KOPT-K1 (cell line): ENCODE measurements at regions not wholly inside any gene's neighbourhood (a gene's known extent, or its start where the extent isn't known, plus 50 kb on each side); places are given as distances from the start of the nearest gene placed in this dataset.

Experiments
- H3K27ac ChIP-seq: fragments of 200-600 bp; sonication (generic); 2 replicates; pipeline ENCODE4 v1.5.1; 2016; ENCODE audit warnings: antibody characterized with exemption, mild to moderate bottlenecking, low read depth, low read length; ENCODE audit not compliant: poor library complexity, severe bottlenecking
- H3K36me3 ChIP-seq: fragments of 200-600 bp; sonication (generic); 2 replicates; pipeline ENCODE4 v1.5.1; 2017; ENCODE audit warnings: antibody characterized with exemption, mild to moderate bottlenecking, low read length, moderate library complexity; ENCODE audit not compliant: insufficient read depth
- H3K9me3 ChIP-seq: fragments of 200-600 bp; sonication (generic); 2 replicates; pipeline ENCODE4 v1.5.1; 2017; ENCODE audit warnings: antibody characterized with exemption, low read length, mild to moderate bottlenecking; ENCODE audit not compliant: insufficient read depth, poor library complexity, severe bottlenecking

DNA sequence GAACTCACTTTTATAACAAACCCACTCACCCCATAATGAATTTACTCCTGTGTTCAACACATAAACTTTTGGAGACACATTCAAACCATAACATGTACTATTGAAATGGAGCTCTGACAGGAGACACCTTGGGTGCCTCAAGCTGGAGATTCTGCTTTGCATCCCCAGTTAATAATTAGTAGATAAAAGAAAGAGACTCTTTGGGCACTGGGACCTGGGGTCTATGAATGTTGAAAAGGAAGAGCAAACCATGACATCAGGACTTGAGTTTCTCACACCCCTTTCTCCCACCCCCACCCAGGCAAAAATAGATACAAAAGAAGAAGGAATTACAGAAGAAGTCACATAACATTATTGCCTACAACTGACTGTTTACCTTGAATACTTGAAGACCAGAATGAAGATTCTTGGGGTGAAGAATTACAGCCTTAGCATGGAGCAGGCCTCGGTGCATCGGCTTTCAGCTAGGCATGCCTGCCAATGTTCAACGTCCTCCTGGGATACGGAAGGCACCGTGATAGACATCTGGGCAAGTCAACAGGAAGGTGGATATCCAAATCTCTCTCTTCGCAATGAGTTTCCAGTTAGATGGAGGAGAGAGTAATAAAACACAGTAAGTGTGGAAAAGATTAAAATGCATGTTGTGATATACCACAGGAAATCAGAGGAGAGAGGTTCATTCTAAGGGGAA, 316.0 kb downstream of the TRIML1 start:
- no peak overlapping the region for H3K27ac ChIP-seq
- peaks cover 6% of the 10 kb centered on the region for H3K9me3 ChIP-seq
- no peaks in the 10 kb centered on the region for H3K36me3 ChIP-seq

- Histone ChIP-seq H3K9me3 (peaks cover 12% of the 10 kb centered on the region), H3K36me3 (no peaks in the 10 kb centered on the region), H3K27ac (no peak overlapping the region)
Observed at GRCh38 chr4:188459381-188459780, 320.1 kb downstream of the TRIML1 start.

- no peak overlapping the region for H3K27ac ChIP-seq
- no peaks in the 10 kb centered on the region for H3K36me3 ChIP-seq
- H3K9me3 ChIP-seq, result peaks cover 6% of the 10 kb centered on the region
Observed at GRCh38 chr4:188463909-188464308, 324.7 kb downstream of the TRIML1 start.

DNA sequence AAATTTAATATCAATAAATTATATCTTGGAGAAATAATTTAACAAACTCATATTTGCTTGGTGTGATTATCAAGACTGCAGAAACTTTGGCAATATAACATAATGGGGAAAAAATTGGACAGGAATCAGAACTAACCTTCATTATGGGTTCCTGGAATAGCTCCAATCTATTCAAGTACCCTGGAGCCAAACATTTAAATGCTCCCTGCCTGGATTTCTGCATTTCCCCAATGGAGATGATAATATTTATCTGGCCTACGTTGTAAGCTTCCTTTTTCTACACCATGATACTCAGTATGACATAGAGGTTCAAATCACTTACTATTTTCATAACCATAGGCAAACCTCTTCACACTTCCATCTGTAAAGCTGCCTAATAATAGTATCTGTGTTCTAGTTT, 326.8 kb downstream of the TRIML1 start:
- Histone ChIP-seq H3K27ac (no peak overlapping the region), H3K9me3 (peaks cover 6% of the 10 kb centered on the region), H3K36me3 (no peaks in the 10 kb centered on the region)

DNA sequence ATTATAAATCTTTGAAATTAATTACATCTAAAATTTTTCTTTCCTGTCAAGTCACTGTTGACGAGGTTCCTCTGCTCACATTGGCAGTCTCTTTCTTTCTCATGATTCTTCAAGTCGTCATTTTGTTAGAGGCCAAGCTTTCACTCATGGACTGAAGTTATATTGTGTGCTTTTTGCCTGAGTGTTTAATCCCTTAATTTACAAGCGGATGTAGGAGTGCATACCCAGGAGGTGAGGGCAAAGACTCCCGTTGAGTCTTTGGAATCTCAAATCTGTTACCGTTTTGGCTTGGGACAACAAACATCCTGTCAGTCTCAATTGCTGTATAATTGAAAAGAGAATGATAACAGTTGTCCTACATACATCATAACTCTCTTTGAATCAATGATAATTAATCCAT, 345.0 kb downstream of the TRIML1 start:
- H3K27ac ChIP-seq, result no peak overlapping the region

DNA sequence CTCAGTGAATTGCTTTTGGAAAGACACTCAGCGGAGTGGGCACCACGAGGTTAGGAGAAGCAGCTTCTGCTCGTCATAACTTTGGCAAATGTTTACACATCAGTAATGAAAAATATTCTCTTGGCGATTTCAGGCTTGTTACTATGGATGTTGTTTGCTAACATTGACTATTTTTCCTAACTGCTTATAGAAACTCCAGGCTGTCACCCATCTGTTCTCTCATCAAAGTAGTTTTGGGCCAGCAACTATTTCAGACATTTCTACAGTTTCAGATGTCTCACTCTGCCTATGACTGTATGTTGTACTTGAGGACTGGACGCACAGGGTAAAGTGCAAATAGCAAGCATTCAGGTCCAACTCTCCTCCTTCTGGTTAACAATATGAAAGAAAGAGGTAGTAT, 346.7 kb downstream of the TRIML1 start:
- Histone ChIP-seq H3K9me3 (no peaks in the 10 kb centered on the region), H3K36me3 (no peaks in the 10 kb centered on the region), H3K27ac (no peak overlapping the region)

More for the DNA sequence above, 345.0 kb downstream of the TRIML1 start:
- no peaks in the 10 kb centered on the region for H3K9me3 ChIP-seq
- no peaks in the 10 kb centered on the region for H3K36me3 ChIP-seq

DNA sequence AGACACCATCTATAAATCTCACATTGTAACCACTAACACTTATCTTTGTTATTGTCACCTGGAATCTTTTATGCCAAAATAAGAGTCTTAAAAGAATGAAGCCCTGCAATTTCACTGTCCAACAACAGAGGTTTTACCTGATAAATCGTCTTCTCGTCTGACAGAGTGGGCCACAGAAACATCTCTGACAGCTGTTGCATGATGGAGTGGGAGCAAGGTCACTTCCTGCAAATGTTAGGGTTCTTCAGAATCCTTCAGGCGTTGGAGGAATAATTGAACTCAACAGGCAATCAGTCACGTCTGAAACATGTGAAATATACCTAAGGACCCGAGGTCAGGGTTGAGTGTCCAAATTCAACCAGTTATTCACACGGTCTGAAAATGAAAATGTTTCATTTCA, 353.6 kb downstream of the TRIML1 start:
- Histone ChIP-seq H3K36me3 (no peaks in the 10 kb centered on the region), H3K9me3 (peaks cover 8% of the 10 kb centered on the region)

DNA sequence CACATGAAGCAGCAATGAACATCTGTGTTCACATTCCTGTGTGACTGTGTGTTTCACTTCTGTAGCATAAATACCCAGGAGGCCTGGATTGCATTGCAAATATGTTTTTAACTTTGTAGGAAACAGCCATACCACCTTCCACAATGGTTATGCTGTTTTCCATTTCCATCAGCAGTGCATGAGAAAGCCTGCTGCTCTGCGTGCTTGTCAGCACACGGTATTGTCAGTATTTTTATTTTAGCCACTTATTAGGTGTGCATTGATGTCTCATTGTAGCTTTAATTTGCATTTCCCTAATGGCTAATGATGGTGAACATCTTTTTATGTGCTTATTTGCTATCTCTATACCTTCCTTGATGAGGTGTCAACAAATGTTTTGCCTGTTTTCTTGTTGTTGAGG, 355.9 kb downstream of the TRIML1 start:
- H3K27ac ChIP-seq, result no peak overlapping the region
- no peaks in the 10 kb centered on the region for H3K36me3 ChIP-seq
- peaks cover 8% of the 10 kb centered on the region for H3K9me3 ChIP-seq

More for the DNA sequence above, 353.6 kb downstream of the TRIML1 start:
- H3K27ac ChIP-seq, result no peak overlapping the region

DNA sequence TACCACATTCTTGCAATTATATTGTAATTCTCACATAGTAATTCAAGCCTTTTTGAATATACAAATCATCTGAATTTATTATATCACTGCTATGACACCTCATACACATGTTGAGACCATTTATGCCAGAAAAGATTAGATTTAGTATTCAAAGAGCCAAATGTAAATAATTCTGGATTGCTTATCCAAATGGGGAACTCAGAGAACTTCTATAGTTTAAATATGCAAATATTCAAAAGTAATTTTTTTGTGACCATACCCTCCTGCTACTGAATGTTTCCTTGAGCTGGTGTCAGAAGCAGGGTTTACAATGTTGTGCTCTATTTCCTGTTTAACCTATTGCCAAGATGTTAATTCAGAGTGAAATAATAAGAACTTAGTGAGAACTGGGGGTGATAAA, 372.2 kb downstream of the TRIML1 start:
- H3K27ac ChIP-seq, result no peak overlapping the region

GRCh38 chr4:188532751-188533150, 393.5 kb downstream of the TRIML1 start:
- no peaks in the 10 kb centered on the region for H3K9me3 ChIP-seq
- no peak overlapping the region for H3K27ac ChIP-seq
- H3K36me3 ChIP-seq, result no peaks in the 10 kb centered on the region

More for the DNA sequence above, 372.2 kb downstream of the TRIML1 start:
- H3K9me3 ChIP-seq, result no peaks in the 10 kb centered on the region
- no peaks in the 10 kb centered on the region for H3K36me3 ChIP-seq

DNA sequence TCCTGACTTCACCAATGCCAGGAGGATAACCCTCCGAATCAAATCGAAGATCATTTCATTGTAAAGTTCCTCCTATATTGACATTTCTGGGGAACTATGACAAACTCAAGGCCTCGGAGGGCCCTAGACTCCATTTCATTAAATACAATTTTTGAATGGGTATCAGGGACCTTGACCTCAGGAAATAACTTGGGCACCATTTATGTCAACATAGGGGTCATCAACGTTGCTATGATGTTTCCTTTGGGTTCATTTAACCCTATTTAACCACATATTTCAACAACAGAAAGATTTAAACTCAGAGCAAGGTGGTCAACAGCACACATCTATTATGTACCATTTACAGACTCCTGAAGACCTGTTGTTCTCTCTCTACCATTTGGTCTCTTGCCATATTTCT, 395.1 kb downstream of the TRIML1 start:
- Histone ChIP-seq H3K27ac (no peak overlapping the region), H3K9me3 (peaks cover 10% of the 10 kb centered on the region)

GRCh38 chr4:188534917-188535316, 395.7 kb downstream of the TRIML1 start:
- Histone ChIP-seq H3K36me3 (no peaks in the 10 kb centered on the region), H3K27ac (no peak overlapping the region), H3K9me3 (peaks cover 10% of the 10 kb centered on the region)

More for the DNA sequence above, 395.1 kb downstream of the TRIML1 start:
- H3K36me3 ChIP-seq, result no peaks in the 10 kb centered on the region

- Histone ChIP-seq H3K9me3 (peaks cover 10% of the 10 kb centered on the region), H3K36me3 (no peaks in the 10 kb centered on the region), H3K27ac (no peak overlapping the region)
Observed at GRCh38 chr4:188536826-188537225, 397.6 kb downstream of the TRIML1 start.

GRCh38 chr4:188550296-188550695, 411.1 kb downstream of the TRIML1 start:
- no peaks in the 10 kb centered on the region for H3K36me3 ChIP-seq
- no peaks in the 10 kb centered on the region for H3K9me3 ChIP-seq
- no peak overlapping the region for H3K27ac ChIP-seq

- no peaks in the 10 kb centered on the region for H3K36me3 ChIP-seq
- H3K27ac ChIP-seq, result no peak overlapping the region
- no peaks in the 10 kb centered on the region for H3K9me3 ChIP-seq
Observed at GRCh38 chr4:188551156-188551555, 411.9 kb downstream of the TRIML1 start.

DNA sequence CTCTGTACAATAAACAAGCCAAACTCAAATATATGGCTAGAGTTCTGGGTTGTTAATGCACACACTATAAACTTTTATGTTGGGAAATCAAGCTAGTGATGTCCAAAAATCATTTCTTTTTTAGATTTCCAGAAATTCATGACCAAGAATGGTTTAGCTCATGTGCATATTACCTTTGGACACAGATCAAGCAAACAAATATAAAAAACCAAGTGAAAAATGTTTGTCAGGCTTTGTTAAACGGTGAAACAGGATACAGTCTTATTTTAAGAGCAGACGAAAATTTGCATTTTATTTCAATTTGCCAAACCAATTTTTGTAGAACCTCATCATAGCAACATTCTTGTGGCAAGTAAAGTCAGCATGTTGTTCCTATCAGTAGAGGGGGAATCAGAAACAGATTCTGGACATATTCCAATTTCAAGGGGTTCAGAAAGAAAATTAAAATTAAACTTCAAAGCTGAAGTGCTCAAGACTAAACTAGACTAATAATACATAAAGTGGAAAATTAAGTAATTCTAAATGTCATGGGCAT, 413.6 kb downstream of the TRIML1 start:
- Histone ChIP-seq H3K27ac (no peak overlapping the region), H3K36me3 (no peaks in the 10 kb centered on the region), H3K9me3 (no peaks in the 10 kb centered on the region)
